Karpas-422 (cell line): ENCODE measurements at regions not wholly inside any gene's neighbourhood (a gene's known extent, or its start where the extent isn't known, plus 50 kb on each side); places are given as distances from the start of the nearest gene placed in this dataset.

Experiments used
- DNase-seq: peaks from one replicate; pipeline ENCODE4 v3.0.0-alpha.2; 2015
- H2AFZ ChIP-seq: fragments of 200-600 bp; sonication (generic); 2 replicates; pipeline ENCODE4 v1.6.1; 2014; ENCODE audit warnings: antibody characterized with exemption, low read length, mixed read lengths
- H3K27ac ChIP-seq: fragments of 200-600 bp; sonication (generic); 2 replicates; pipeline ENCODE4 v1.5.1; 2014; ENCODE audit warnings: mild to moderate bottlenecking, low read length, moderate library complexity
- H3K27me3 ChIP-seq: fragments of 200-600 bp; sonication (generic); 2 replicates; pipeline ENCODE4 v1.6.1; 2014; ENCODE audit warnings: low read length, mixed read lengths
- H3K36me3 ChIP-seq: fragments of 200-600 bp; sonication (generic); 2 replicates; pipeline ENCODE4 v1.6.1; 2014; ENCODE audit warnings: low read length, mixed read lengths; ENCODE audit not compliant: insufficient read depth
- H3K4me1 ChIP-seq: fragments of 200-600 bp; sonication (generic); 2 replicates; pipeline ENCODE4 v1.6.1; 2014; ENCODE audit warnings: mild to moderate bottlenecking, low read length, mixed read lengths
- H3K4me2 ChIP-seq: fragments of 200-600 bp; sonication (generic); 2 replicates; pipeline ENCODE4 v1.6.1; 2014; ENCODE audit warnings: low read length, low read depth, mild to moderate bottlenecking; ENCODE audit not compliant: poor library complexity, severe bottlenecking
- H3K4me3 ChIP-seq: fragments of 200-600 bp; sonication (generic); 2 replicates; pipeline ENCODE4 v1.5.1; 2014; ENCODE audit warnings: mild to moderate bottlenecking, antibody characterized with exemption, low read length, mixed read lengths
- H3K79me2 ChIP-seq: fragments of 200-600 bp; sonication (generic); 2 replicates; pipeline ENCODE4 v1.6.1; 2014; ENCODE audit warnings: mild to moderate bottlenecking, low read length, mixed read lengths
- H3K9ac ChIP-seq: fragments of 200-600 bp; sonication (generic); 2 replicates; pipeline ENCODE4 v1.6.0; 2014; ENCODE audit warnings: low read length
- H3K9me2 ChIP-seq: fragments of 200-600 bp; sonication (generic), shearing (Covaris generic); replicated peaks from 2 replicates; pipeline ENCODE4 v1.6.0; 2014; ENCODE audit warnings: mild to moderate bottlenecking, low read length, moderate library complexity; ENCODE audit not compliant: insufficient read depth
- H3K9me3 ChIP-seq: fragments of 300-700, 200-600 bp; sonication (generic); 2 replicates; pipeline ENCODE4 v1.6.1; 2014; ENCODE audit warnings: low read length, mixed read lengths
- H4K20me1 ChIP-seq: fragments of 200-600 bp; sonication (generic); 2 replicates; pipeline ENCODE4 v1.6.1; 2014; ENCODE audit warnings: mild to moderate bottlenecking, antibody characterized with exemption, low read length, low read depth; ENCODE audit not compliant: insufficient read depth

- Histone ChIP-seq H3K4me3 (no peak overlapping the region), H3K27me3 (no peaks in the 10 kb centered on the region), H3K36me3 (no peaks in the 10 kb centered on the region)
Measured at GRCh38 chr9:12625844-12626243, 67.3 kb upstream of the TYRP1 start.

GRCh38 chr9:12627096-12627495, 66.1 kb upstream of the TYRP1 start:
- H3K27me3 ChIP-seq = no peaks in the 10 kb centered on the region
- no peaks in the 10 kb centered on the region for H3K4me1 ChIP-seq
- no peaks in the 10 kb centered on the region for H3K9me2 ChIP-seq
- H3K9ac ChIP-seq = no peak overlapping the region
- no peak overlapping the region for H2AFZ ChIP-seq
- H3K36me3 ChIP-seq = no peaks in the 10 kb centered on the region
- H3K4me3 ChIP-seq = no peak overlapping the region
- H4K20me1 ChIP-seq = no peaks in the 10 kb centered on the region
- DNase-seq = no peak
- H3K27ac ChIP-seq = no peak overlapping the region
- no peaks in the 10 kb centered on the region for H3K79me2 ChIP-seq
- peaks cover 11% of the 10 kb centered on the region; the same call in 1 of the 2 replicates for H3K9me3 ChIP-seq
- no peak overlapping the region for H3K4me2 ChIP-seq

More at GRCh38 chr9:12625844-12626243, 67.3 kb upstream of the TYRP1 start:
- Histone ChIP-seq H3K4me2 (no peak overlapping the region), H3K27ac (no peak overlapping the region), H3K9me2 (no peaks in the 10 kb centered on the region), H2AFZ (no peak overlapping the region), H3K4me1 (no peaks in the 10 kb centered on the region), H4K20me1 (no peaks in the 10 kb centered on the region), H3K9me3 (peaks cover 15% of the 10 kb centered on the region), H3K79me2 (no peaks in the 10 kb centered on the region), H3K9ac (no peak overlapping the region)
- no peak for DNase-seq

GRCh38 chr9:12628546-12628945, 64.6 kb upstream of the TYRP1 start:
- Histone ChIP-seq H3K9me2 (no peaks in the 10 kb centered on the region), H2AFZ (no peak overlapping the region), H3K9me3 (peaks cover 7% of the 10 kb centered on the region; the same call in 1 of the 2 replicates), H3K27me3 (no peaks in the 10 kb centered on the region), H3K4me2 (no peak overlapping the region), H3K27ac (no peak overlapping the region), H3K79me2 (no peaks in the 10 kb centered on the region), H3K9ac (no peak overlapping the region), H3K4me1 (no peaks in the 10 kb centered on the region), H4K20me1 (no peaks in the 10 kb centered on the region), H3K36me3 (no peaks in the 10 kb centered on the region), H3K4me3 (no peak overlapping the region)
- no peak for DNase-seq

GRCh38 chr9:12629067-12629466, 64.1 kb upstream of the TYRP1 start:
- H3K27me3 ChIP-seq = no peaks in the 10 kb centered on the region
- no peak overlapping the region for H2AFZ ChIP-seq
- peaks cover 7% of the 10 kb centered on the region; the same call in 1 of the 2 replicates for H3K9me3 ChIP-seq
- no peaks in the 10 kb centered on the region for H3K79me2 ChIP-seq
- H4K20me1 ChIP-seq = no peaks in the 10 kb centered on the region
- H3K9ac ChIP-seq = no peak overlapping the region
- H3K27ac ChIP-seq = no peak overlapping the region
- H3K9me2 ChIP-seq = no peaks in the 10 kb centered on the region
- no peaks in the 10 kb centered on the region for H3K4me1 ChIP-seq
- no peak for DNase-seq
- H3K4me3 ChIP-seq = no peak overlapping the region
- H3K4me2 ChIP-seq = no peak overlapping the region
- H3K36me3 ChIP-seq = no peaks in the 10 kb centered on the region

GRCh38 chr9:12631866-12632265, 61.3 kb upstream of the TYRP1 start:
- Histone ChIP-seq H3K4me2 (no peak overlapping the region), H3K27ac (no peak overlapping the region), H3K4me3 (no peak overlapping the region), H3K9me2 (no peaks in the 10 kb centered on the region), H3K27me3 (no peaks in the 10 kb centered on the region), H2AFZ (no peak overlapping the region), H3K9ac (no peak overlapping the region), H3K79me2 (no peaks in the 10 kb centered on the region), H4K20me1 (no peaks in the 10 kb centered on the region), H3K9me3 (no peaks in the 10 kb centered on the region), H3K36me3 (no peaks in the 10 kb centered on the region), H3K4me1 (no peaks in the 10 kb centered on the region)
- no peak for DNase-seq

- no peak for DNase-seq
- Histone ChIP-seq H3K36me3 (no peaks in the 10 kb centered on the region), H3K4me2 (no peak overlapping the region), H3K79me2 (no peaks in the 10 kb centered on the region), H3K27ac (no peak overlapping the region), H3K4me1 (no peaks in the 10 kb centered on the region), H3K27me3 (no peaks in the 10 kb centered on the region), H3K4me3 (no peak overlapping the region), H3K9me2 (no peaks in the 10 kb centered on the region), H3K9me3 (no peaks in the 10 kb centered on the region), H2AFZ (no peak overlapping the region), H3K9ac (no peak overlapping the region), H4K20me1 (no peaks in the 10 kb centered on the region)
Measured at GRCh38 chr9:12633016-12633765, 60.0 kb upstream of the TYRP1 start.

GRCh38 chr9:12640016-12640587, 53.1 kb upstream of the TYRP1 start:
- H3K9me2 ChIP-seq = no peaks in the 10 kb centered on the region
- H4K20me1 ChIP-seq = no peaks in the 10 kb centered on the region
- no peak overlapping the region for H3K4me3 ChIP-seq
- H2AFZ ChIP-seq = no peak overlapping the region
- H3K36me3 ChIP-seq = no peaks in the 10 kb centered on the region
- H3K9me3 ChIP-seq = no peaks in the 10 kb centered on the region
- H3K27me3 ChIP-seq = no peaks in the 10 kb centered on the region
- no peak overlapping the region for H3K9ac ChIP-seq
- no peaks in the 10 kb centered on the region for H3K79me2 ChIP-seq
- no peaks in the 10 kb centered on the region for H3K4me1 ChIP-seq
- H3K4me2 ChIP-seq = no peak overlapping the region
- H3K27ac ChIP-seq = no peak overlapping the region
- peak; percentile 81 for DNase-seq

- H3K4me1 ChIP-seq = no peaks in the 10 kb centered on the region
- H3K9me2 ChIP-seq = no peaks in the 10 kb centered on the region
- H3K9me3 ChIP-seq = no peaks in the 10 kb centered on the region; the same call in 1 of the 2 replicates
- no peaks in the 10 kb centered on the region for H3K79me2 ChIP-seq
- no peaks in the 10 kb centered on the region for H3K36me3 ChIP-seq
- H3K9ac ChIP-seq = no peak overlapping the region
- no peak overlapping the region for H3K4me3 ChIP-seq
- H3K27ac ChIP-seq = no peak overlapping the region
- H2AFZ ChIP-seq = no peak overlapping the region
- no peaks in the 10 kb centered on the region for H4K20me1 ChIP-seq
- no peak overlapping the region for H3K4me2 ChIP-seq
- DNase-seq = no peak
- H3K27me3 ChIP-seq = no peaks in the 10 kb centered on the region
Measured at GRCh38 chr9:12640866-12641636, 52.1 kb upstream of the TYRP1 start.
